AG09309 (cell line): ENCODE measurements at regions not wholly inside any gene's neighbourhood (a gene's known extent, or its start where the extent isn't known, plus 50 kb on each side); places are given as distances from the start of the nearest gene placed in this dataset.
A peak's percentile ranks its signal among the peaks of the same experiment; 100 is the strongest.

Experiments used
- DNase-seq: peaks from one replicate; pipeline ENCODE4 v3.0.0-alpha.2; 2010; ENCODE audit warnings: low read depth
- H3K4me3 ChIP-seq: 2 replicates; pipeline ENCODE4 v1.5.1; 2011; ENCODE audit warnings: mild to moderate bottlenecking, low read depth, low read length, moderate library complexity; ENCODE audit not compliant: control insufficient read depth
- CTCF ChIP-seq: IDR thresholded peaks from 2 replicates; pipeline ENCODE4 v1.5.1; 2011; ENCODE audit warnings: mild to moderate bottlenecking, low read depth, low read length, inconsistent platforms; ENCODE audit not compliant: insufficient read depth, control insufficient read depth; ENCODE audit errors: missing control alignments

- no peak for DNase-seq
- no peak overlapping the region for H3K4me3 ChIP-seq
- TF ChIP-seq CTCF = no peak
Observed at GRCh38 chr5:124823380-124823779, 76.9 kb upstream of the ZNF608 start.

- TF ChIP-seq CTCF = no peak
- no peak overlapping the region for H3K4me3 ChIP-seq
- DNase-seq = peak; percentile 49
Observed at GRCh38 chr5:124824637-124825158, 78.3 kb upstream of the ZNF608 start.

GRCh38 chr5:124825250-124825982 is 79.0 kb upstream of the ZNF608 start:
- TF ChIP-seq CTCF = no peak
- no peak overlapping the region for H3K4me3 ChIP-seq
- DNase-seq = no peak

DNA sequence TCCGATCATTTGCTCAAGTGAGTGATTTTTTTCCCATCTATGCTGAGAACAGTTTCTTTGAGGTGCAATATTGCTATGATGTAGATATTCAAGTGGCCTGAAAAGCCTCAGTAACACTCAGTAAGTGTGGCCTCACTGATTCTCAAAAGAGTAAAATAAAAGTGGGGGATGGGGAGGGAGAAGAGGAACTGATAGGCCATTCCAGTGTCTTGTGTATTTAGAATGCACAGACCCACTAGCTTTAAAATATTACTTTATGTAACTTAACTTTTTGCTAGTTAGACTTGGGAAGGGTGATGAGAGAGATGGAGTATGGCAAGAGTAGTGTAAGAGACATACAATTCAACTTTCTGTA is 79.5 kb upstream of the ZNF608 start:
- no peak overlapping the region for H3K4me3 ChIP-seq
- DNase-seq = no peak
- no peak for TF ChIP-seq CTCF

DNA sequence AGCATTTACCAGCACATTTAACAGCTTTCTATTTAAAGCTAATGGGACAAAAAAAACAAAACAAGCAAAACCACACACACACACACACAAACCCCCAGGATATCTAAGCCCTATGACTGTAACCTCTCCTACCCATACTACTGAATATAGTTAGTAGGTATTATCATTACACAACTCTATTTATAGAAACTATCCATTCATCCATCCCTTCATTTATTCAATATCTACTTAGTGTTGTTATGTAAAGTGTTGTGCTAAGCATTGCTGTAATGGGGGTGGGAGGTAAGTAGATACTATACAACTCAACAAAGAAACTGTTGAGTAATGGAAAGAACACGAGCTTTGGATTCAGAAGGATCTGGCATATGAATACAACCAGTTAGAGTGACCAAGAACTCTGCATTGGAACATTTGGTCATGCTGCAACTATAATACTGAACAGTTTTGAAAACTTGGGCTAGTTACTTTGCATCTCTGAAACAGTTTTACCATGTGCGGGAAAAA is 82.3 kb upstream of the ZNF608 start:
- no peak for DNase-seq
- no peak overlapping the region for H3K4me3 ChIP-seq
- TF ChIP-seq CTCF = no peak

DNA sequence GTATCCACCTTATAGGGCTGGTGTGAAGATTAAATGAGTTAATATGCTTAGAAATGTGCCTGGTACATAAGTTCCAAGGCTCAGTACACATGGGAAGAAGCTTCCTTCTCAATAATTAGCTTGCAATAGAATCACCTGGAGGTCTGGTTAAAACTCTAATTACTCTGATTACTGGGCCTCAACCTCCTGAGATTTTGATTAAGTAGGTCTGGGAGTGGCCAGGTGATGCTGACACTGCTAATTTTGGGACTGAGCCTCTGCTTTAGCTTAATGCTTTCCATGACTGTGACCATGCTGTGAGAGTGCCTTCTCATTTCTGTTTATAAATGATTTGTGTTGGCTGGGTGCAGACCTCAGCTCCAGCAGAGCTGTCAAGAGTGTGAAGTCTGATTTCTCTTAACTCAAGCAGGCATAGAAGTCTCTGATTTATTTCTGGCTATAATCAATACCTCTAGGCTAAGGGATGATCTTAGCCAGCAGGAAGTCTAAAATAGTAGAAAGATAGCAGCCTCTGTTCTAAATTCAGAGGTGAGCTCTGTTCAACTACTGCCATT is 85.3 kb upstream of the ZNF608 start:
- no peak overlapping the region for H3K4me3 ChIP-seq
- no peak for TF ChIP-seq CTCF
- no peak for DNase-seq
